Heart right ventricle (tissue), 16 donors: ENCODE measurements at regions not wholly inside any gene's neighbourhood (a gene's known extent, or its start where the extent isn't known, plus 50 kb on each side); places are given as distances from the start of the nearest gene placed in this dataset.

ENCODE experiments used
- ATAC-seq, 8 donors: fragments of 200-7000 bp; cut with Tn5 transposase; one replicate each; pipeline ENCODE4 v1.9.1; 2020; ENCODE audit warnings: mild to moderate bottlenecking in 8 of 8, moderate library complexity in 8 of 8, moderate number of reproducible peaks in 1 of 8
- DNase-seq, 2 donors: peaks; one replicate each; pipeline ENCODE4 v3.0.0-alpha.2; 2020
- H3K27ac ChIP-seq, 10 donors: fragments of 200-600 bp; sonication (generic) in 2 of 10; one replicate each; pipeline versions ENCODE4 v1.5.0 to v1.8.0; 2020 to 2022; ENCODE audit warnings: mild to moderate bottlenecking in 3 of 10
- H3K27me3 ChIP-seq, 7 donors: fragments of 200-600 bp; one replicate each; pipeline ENCODE4 v1.8.0; 2021 to 2022; ENCODE audit warnings: mild to moderate bottlenecking in 2 of 7
- H3K36me3 ChIP-seq, 9 donors: fragments of 200-600 bp; sonication (generic) in 1 of 9; one replicate each; pipeline versions ENCODE4 v1.5.0 to v1.8.0; 2020 to 2022; ENCODE audit warnings: mild to moderate bottlenecking in 2 of 9
- H3K4me1 ChIP-seq, 9 donors: fragments of 200-600 bp; sonication (generic) in 1 of 9; one replicate each; pipeline versions ENCODE4 v1.5.0 to v1.8.0; 2020 to 2022; ENCODE audit warnings: mild to moderate bottlenecking in 4 of 9
- H3K4me3 ChIP-seq, 10 donors: fragments of 200-600 bp; sonication (generic) in 2 of 10; one replicate each; pipeline versions ENCODE4 v1.5.0 to v1.8.0; 2020 to 2022; ENCODE audit warnings: mild to moderate bottlenecking in 7 of 10, moderate library complexity in 2 of 10
- H3K9me3 ChIP-seq, 11 donors: fragments of 200-600 bp in 10 of 11; sonication (generic) in 2 of 11; one replicate each; pipeline versions ENCODE4 v1.5.0 to v1.8.0; 2013 to 2022; ENCODE audit warnings: mild to moderate bottlenecking in 2 of 11, control low read depth in 1 of 11, moderate library complexity in 1 of 11
- CTCF ChIP-seq, 9 donors: fragments of 200-600 bp; sonication (generic) in 2 of 9; IDR thresholded peaks; one replicate each; pipeline versions ENCODE4 v1.5.0 to v1.8.0; 2021 to 2022; ENCODE audit warnings: antibody characterized with exemption in 9 of 9, mild to moderate bottlenecking in 5 of 9, moderate library complexity in 1 of 9
- WGBS, 2 donors: extraction: QIAGEN DNeasy Blood & Tissue Kit; methylation state at CpG; one replicate each; pipeline ENCODE4 v1.1.7; 2013; ENCODE audit warnings: inconsistent platforms in 1 of 2; 5-methylcytosine and 5-hydroxymethylcytosine counted together
- intact Hi-C, 10 donors: fragments of 100-400 bp; cut with DNase I; formaldehyde crosslinking; loops; one replicate each; pipeline versions ENCODE4 v1.11.1 to v1.14.2; 2022
- donor health status: Arrhythmogenic right ventricular cardiomyopathy.
- donor health status: ischemic (EF 13 %, LVEDD 7.1; RV severe dilation, severe dysfunction).
- donor health status: healthy with polysubstance abuse.
- donor health status: DM: no; HTN: yes; CAD: no.
- donor health status: DM: no; HTN: no; CAD: no.
- donor health status: ischemic (EF 25% LVEDD 6.9; RV normal size, moderate dysfunction).
- donor health status: ischemic (EF 25% LVEDD 5.7; RV mildly dilated, moderate dysfunction).
- donor health status: healthy.
- donor health status: DM: yes; HTN: yes; CAD: no.
- donor health status: Ischemic cardiomyopathy.
- donor health status: ischemic (EF 35%, LVEDD 5.7; RV mildly dilated, moderate dysfunction).
- donor health status: nonischemic (EF 11% LVEDD 7.7; RV severe dilation, severe dysfunction).
- donor health status: DM: yes; HTN: yes; CAD: no.
- donor health status: PGD.
- donor health status: ischemic (EF 29% LVEDD 5.4; RV normal size, mild dysfunction).
- donor health status: nonischemic (EF 23%, LVEDD 6.1; RV moderate dilation, normal function).

GRCh38 chr2:138432971-138433370 lies 68.6 kb upstream of the SPOPL start:
- ATAC-seq, result no peak
- Histone ChIP-seq H3K27me3 (no peaks in the 10 kb centered on the region), H3K4me1 (peaks cover 0 to 5% (median 0%) of the 10 kb centered on the region in 9 donors), H3K4me3 (no peak overlapping the region), H3K9me3 (no peaks in the 10 kb centered on the region), H3K36me3 (no peaks in the 10 kb centered on the region), H3K27ac (no peak overlapping the region)
- no peak for TF ChIP-seq CTCF (IDR thresholded peaks at IDR 0.05)
- intact Hi-C loops, result no loop called here
- WGBS, 2 donors, result 75 to 79% methylated on average over 2 of the region's 2 CpGs
- DNase-seq, result no peak

GRCh38 chr2:138433995-138434951 lies 67.3 kb upstream of the SPOPL start:
- TF ChIP-seq CTCF (IDR thresholded peaks at IDR 0.05), result no peak
- ATAC-seq, result no peak
- intact Hi-C loops, result no loop called here
- no peaks in the 10 kb centered on the region for H3K27me3 ChIP-seq
- no peak overlapping the region for H3K27ac ChIP-seq
- H3K4me3 ChIP-seq, result no peak overlapping the region
- no peak for DNase-seq
- H3K36me3 ChIP-seq, result no peaks in the 10 kb centered on the region
- no peaks in the 10 kb centered on the region for H3K9me3 ChIP-seq
- WGBS, 2 donors, result 48 to 51% methylated on average over 8 of the region's 8 CpGs
- peaks cover 0 to 5% (median 0%) of the 10 kb centered on the region in 9 donors for H3K4me1 ChIP-seq

- H3K4me1 ChIP-seq, result peaks cover 0 to 5% (median 0%) of the 10 kb centered on the region in 9 donors
- WGBS, 2 donors, result 85 to 93% methylated on average over 1 of the region's 1 CpG
- DNase-seq (no peak), ATAC-seq (no peak)
- H3K9me3 ChIP-seq, result no peaks in the 10 kb centered on the region
- intact Hi-C loops, result no loop called here
- no peak for TF ChIP-seq CTCF (IDR thresholded peaks at IDR 0.05)
- H3K27ac ChIP-seq, result no peak overlapping the region
- H3K27me3 ChIP-seq, result no peaks in the 10 kb centered on the region
- no peaks in the 10 kb centered on the region for H3K36me3 ChIP-seq
- no peak overlapping the region for H3K4me3 ChIP-seq
Observed at GRCh38 chr2:138435701-138436100, 65.9 kb upstream of the SPOPL start.

GRCh38 chr2:138439733-138440132 lies 61.8 kb upstream of the SPOPL start:
- H3K36me3 ChIP-seq, result no peaks in the 10 kb centered on the region
- no peak overlapping the region for H3K4me3 ChIP-seq
- no peak overlapping the region for H3K27ac ChIP-seq
- 96 to 97% methylated on average over 2 of the region's 2 CpGs for WGBS, 2 donors
- H3K4me1 ChIP-seq, result no peaks in the 10 kb centered on the region
- H3K27me3 ChIP-seq, result no peaks in the 10 kb centered on the region
- ATAC-seq, result no peak
- no peaks in the 10 kb centered on the region for H3K9me3 ChIP-seq
- intact Hi-C loops, result no loop called here
- TF ChIP-seq CTCF (IDR thresholded peaks at IDR 0.05), result no peak
- DNase-seq, result no peak
